H9 (cell line): ENCODE measurements at regions not wholly inside any gene's neighbourhood (a gene's known extent, or its start where the extent isn't known, plus 50 kb on each side); places are given as distances from the start of the nearest gene placed in this dataset.

Experiments
- DNase-seq: peaks from one replicate; pipeline ENCODE4 v3.0.0-alpha.2; 2017
- H2AFZ ChIP-seq: one replicate; pipeline ENCODE4 v1.6.1; 2013; ENCODE audit warnings: mild to moderate bottlenecking, low read length, control low read depth, moderate library complexity
- H2AK5ac ChIP-seq: 2 replicates; pipeline ENCODE4 v1.6.1; 2013; ENCODE audit warnings: low read length, control low read depth, mixed read lengths; ENCODE audit not compliant: insufficient read length
- H2BK120ac ChIP-seq: one replicate; pipeline ENCODE4 v1.6.1; 2013; ENCODE audit warnings: low read depth, mild to moderate bottlenecking, low read length, control low read depth, inconsistent platforms; ENCODE audit not compliant: poor library complexity, severe bottlenecking
- H2BK12ac ChIP-seq: 2 replicates; pipeline ENCODE4 v1.6.1; 2013; ENCODE audit warnings: low read length, control low read depth, mixed read lengths, low read depth; ENCODE audit not compliant: insufficient read length
- H2BK15ac ChIP-seq: 2 replicates; pipeline ENCODE4 v1.6.1; 2013; ENCODE audit warnings: low read depth, low read length, control low read depth
- H2BK20ac ChIP-seq: one replicate; pipeline ENCODE4 v1.6.1; 2013; ENCODE audit warnings: low read depth, mild to moderate bottlenecking, low read length, control low read depth, inconsistent platforms; ENCODE audit not compliant: poor library complexity, severe bottlenecking
- H2BK5ac ChIP-seq: 2 replicates; pipeline ENCODE4 v1.6.1; 2013; ENCODE audit warnings: low read length, control low read depth, mixed read lengths; ENCODE audit not compliant: insufficient read length
- H3K14ac ChIP-seq: 2 replicates; pipeline ENCODE4 v1.6.1; 2013; ENCODE audit warnings: low read length, control low read depth; ENCODE audit not compliant: insufficient read depth
- H3K18ac ChIP-seq: 2 replicates; pipeline ENCODE4 v1.6.1; 2013; ENCODE audit warnings: low read depth, mild to moderate bottlenecking, mixed read lengths, low read length, control low read depth; ENCODE audit not compliant: insufficient read length
- H3K23ac ChIP-seq: 2 replicates; pipeline ENCODE4 v1.6.1; 2013; ENCODE audit warnings: low read length, control low read depth, mixed read lengths, low read depth; ENCODE audit not compliant: insufficient read length
- H3K23me2 ChIP-seq: 2 replicates; pipeline ENCODE4 v1.6.1; 2013; ENCODE audit warnings: low read depth, mild to moderate bottlenecking, mixed read lengths, low read length, control low read depth; ENCODE audit not compliant: insufficient read length, poor library complexity, severe bottlenecking
- H3K27ac ChIP-seq: 2 replicates; pipeline ENCODE4 v1.5.1; 2013; ENCODE audit warnings: low read length, control low read depth, mixed read lengths, low read depth; ENCODE audit not compliant: insufficient read length
- H3K27me3 ChIP-seq: 2 replicates; pipeline ENCODE4 v1.6.1; 2013; ENCODE audit warnings: low read length, control low read depth, inconsistent platforms; ENCODE audit not compliant: insufficient read depth
- H3K4ac ChIP-seq: 2 replicates; pipeline ENCODE4 v1.6.1; 2013; ENCODE audit warnings: low read depth, mild to moderate bottlenecking, control low read depth, inconsistent platforms, low read length, moderate library complexity
- H3K4me1 ChIP-seq: 2 replicates; pipeline ENCODE4 v1.6.1; 2013; ENCODE audit warnings: low read length, control low read depth, inconsistent platforms; ENCODE audit not compliant: insufficient read depth
- H3K4me2 ChIP-seq: 2 replicates; pipeline ENCODE4 v1.6.1; 2013; ENCODE audit warnings: low read length, control low read depth, mixed read lengths; ENCODE audit not compliant: insufficient read length, insufficient read depth
- H3K56ac ChIP-seq: 2 replicates; pipeline ENCODE4 v1.6.1; 2013; ENCODE audit warnings: low read depth, mild to moderate bottlenecking, mixed read lengths, low read length, control low read depth; ENCODE audit not compliant: insufficient read length
- H3K79me1 ChIP-seq: 2 replicates; pipeline ENCODE4 v1.6.1; 2013; ENCODE audit warnings: low read depth, mild to moderate bottlenecking, moderate library complexity, low read length, control low read depth, inconsistent platforms; ENCODE audit not compliant: insufficient read depth, poor library complexity, severe bottlenecking
- H3K79me2 ChIP-seq: 2 replicates; pipeline ENCODE4 v1.6.1; 2013; ENCODE audit warnings: low read length, control low read depth, inconsistent platforms; ENCODE audit not compliant: insufficient read depth
- H3K9ac ChIP-seq: 2 replicates; pipeline ENCODE4 v1.6.1; 2013; ENCODE audit warnings: low read length, control low read depth, mixed read lengths; ENCODE audit not compliant: insufficient read length; ENCODE audit errors: extremely low read depth
- H3K9me3 ChIP-seq: one replicate; pipeline ENCODE4 v1.6.1; 2013; ENCODE audit warnings: low read depth, low read length, inconsistent platforms; ENCODE audit not compliant: control insufficient read depth
- H3T11ph ChIP-seq: one replicate; pipeline ENCODE4 v1.6.1; 2013; ENCODE audit warnings: mild to moderate bottlenecking, low read length, control low read depth, inconsistent platforms
- H4K20me1 ChIP-seq: one replicate; pipeline ENCODE4 v1.6.1; 2013; ENCODE audit not compliant: control insufficient read depth, insufficient read length, insufficient read depth
- H4K5ac ChIP-seq: 2 replicates; pipeline ENCODE4 v1.6.1; 2013; ENCODE audit warnings: low read depth, mild to moderate bottlenecking, mixed read lengths, low read length, control low read depth; ENCODE audit not compliant: insufficient read length
- H4K8ac ChIP-seq: replicated peaks from 2 replicates; pipeline ENCODE4 v1.6.1; 2013; ENCODE audit warnings: low read length, control low read depth, mixed read lengths, low read depth; ENCODE audit not compliant: insufficient read length
- H4K91ac ChIP-seq: 2 replicates; pipeline ENCODE4 v1.6.1; 2013; ENCODE audit warnings: low read depth, mild to moderate bottlenecking, moderate library complexity, mixed read lengths, low read length, control low read depth; ENCODE audit not compliant: insufficient read length
- H3K27ac Mint-ChIP-seq, 3 experiments: 2 replicates in 2 of 3; 3 replicates in 1 of 3; pipeline ENCODE4 v1.8.0; 2020 to 2021; ENCODE audit warnings: mixed read lengths in 3 of 3, mild to moderate bottlenecking in 1 of 3, moderate library complexity in 1 of 3
- H3K27me3 Mint-ChIP-seq: 2 replicates; pipeline ENCODE4 v1.8.0; 2021; ENCODE audit warnings: low read depth, mild to moderate bottlenecking, moderate library complexity, mixed read lengths
- H3K36me3 Mint-ChIP-seq, 3 experiments: 2 replicates in 2 of 3; 3 replicates in 1 of 3; pipeline ENCODE4 v1.8.0; 2020 to 2021; ENCODE audit warnings: low read depth in 3 of 3, mixed read lengths in 3 of 3; ENCODE audit not compliant: insufficient read depth in 1 of 3
- H3K4me1 Mint-ChIP-seq, 2 experiments: 2 replicates each; pipeline ENCODE4 v1.8.0; 2020; ENCODE audit warnings: mixed read lengths in 2 of 2
- H3K4me3 Mint-ChIP-seq, 2 experiments: 2 replicates in 1 of 2; 3 replicates in 1 of 2; pipeline ENCODE4 v1.8.0; 2020 to 2021; ENCODE audit warnings: mild to moderate bottlenecking in 2 of 2, mixed read lengths in 2 of 2, moderate library complexity in 1 of 2
- H3K9me3 Mint-ChIP-seq, 2 experiments: 2 replicates in 1 of 2; 3 replicates in 1 of 2; pipeline ENCODE4 v1.8.0; 2020; ENCODE audit warnings: mild to moderate bottlenecking in 2 of 2, mixed read lengths in 2 of 2, moderate library complexity in 1 of 2
- CTCF ChIP-seq: fragments of 200-600 bp; sonication (generic); conservative IDR thresholded peaks from 3 replicates; pipeline ENCODE4 v1.8.0; 2021; ENCODE audit warnings: antibody characterized with exemption, mild to moderate bottlenecking

- no peak overlapping the region for H2BK15ac ChIP-seq
- H3K4me2 ChIP-seq, result no peak overlapping the region
- no peak for TF ChIP-seq CTCF
- no peaks in the 10 kb centered on the region for H3K9me3 ChIP-seq
- no peak overlapping the region for H4K5ac ChIP-seq
- no peak overlapping the region for H2BK20ac ChIP-seq
- H3K14ac ChIP-seq, result no peak overlapping the region
- H3K4me3 Mint-ChIP-seq, result no peak overlapping the region
- DNase-seq, result no peak
- H3K79me2 ChIP-seq, result no peaks in the 10 kb centered on the region
- no peaks in the 10 kb centered on the region for H3K36me3 Mint-ChIP-seq
- no peak overlapping the region for H2AFZ ChIP-seq
- H4K91ac ChIP-seq, result no peak overlapping the region
- H3K27ac Mint-ChIP-seq, result no peak overlapping the region
- no peaks in the 10 kb centered on the region for H3K4me1 Mint-ChIP-seq
- no peak overlapping the region for H2BK5ac ChIP-seq
- no peak overlapping the region for H3K27ac ChIP-seq
- peaks cover 2% of the 10 kb centered on the region; the same call in 1 of the 2 replicates for H3K27me3 Mint-ChIP-seq
- no peak overlapping the region for H4K8ac ChIP-seq
- no peaks in the 10 kb centered on the region for H3K23me2 ChIP-seq
- no peaks in the 10 kb centered on the region for H3K4me1 ChIP-seq
- H3K18ac ChIP-seq, result no peak overlapping the region
- no peaks in the 10 kb centered on the region for H3K9me3 Mint-ChIP-seq
- no peaks in the 10 kb centered on the region for H3K79me1 ChIP-seq
- no peak overlapping the region for H3K23ac ChIP-seq
- H3K27me3 ChIP-seq, result no peaks in the 10 kb centered on the region
- no peak overlapping the region for H2BK120ac ChIP-seq
- no peak overlapping the region for H3K56ac ChIP-seq
- H3K4ac ChIP-seq, result no peak overlapping the region
- no peaks in the 10 kb centered on the region for H4K20me1 ChIP-seq
- no peak overlapping the region for H3T11ph ChIP-seq
- no peak overlapping the region for H2BK12ac ChIP-seq
- H3K9ac ChIP-seq, result no peak overlapping the region
- no peak overlapping the region for H2AK5ac ChIP-seq
Measured at GRCh38 chr7:46990761-46991160, 591.1 kb downstream of the TNS3 start.
